Muscle layer of colon (tissue), 2 donors: ENCODE measurements at regions not wholly inside any gene's neighbourhood (a gene's known extent, or its start where the extent isn't known, plus 50 kb on each side); places are given as distances from the start of the nearest gene placed in this dataset.

Source experiments
- H3K27ac ChIP-seq: one replicate; pipeline ENCODE4 v1.7.0; 2013; ENCODE audit warnings: low read depth, mild to moderate bottlenecking, low read length, moderate library complexity
- H3K27me3 ChIP-seq, 2 donors: one replicate each; pipeline ENCODE4 v1.7.0; 2013; ENCODE audit warnings: low read length in 2 of 2, mild to moderate bottlenecking in 2 of 2; ENCODE audit not compliant: insufficient read depth in 2 of 2, control insufficient read depth in 1 of 2
- H3K36me3 ChIP-seq: one replicate; pipeline ENCODE4 v1.7.0; 2013; ENCODE audit warnings: mild to moderate bottlenecking, low read length; ENCODE audit not compliant: insufficient read depth
- H3K4me1 ChIP-seq: one replicate; pipeline ENCODE4 v1.7.0; 2013; ENCODE audit warnings: mild to moderate bottlenecking, low read length; ENCODE audit not compliant: insufficient read depth
- H3K4me3 ChIP-seq, 2 donors: one replicate each; pipeline ENCODE4 v1.7.0; 2013; ENCODE audit warnings: low read length in 2 of 2, low read depth in 1 of 2, mild to moderate bottlenecking in 1 of 2, moderate library complexity in 1 of 2
- H3K9ac ChIP-seq: one replicate; pipeline ENCODE4 v1.7.0; 2013; ENCODE audit warnings: low read length
- H3K9me3 ChIP-seq: one replicate; pipeline ENCODE4 v1.7.0; 2013; ENCODE audit warnings: mild to moderate bottlenecking, low read length
- donor health status: abdominal sarcoma.
- donor health status: Adenocarcinoma of cecum.

DNA sequence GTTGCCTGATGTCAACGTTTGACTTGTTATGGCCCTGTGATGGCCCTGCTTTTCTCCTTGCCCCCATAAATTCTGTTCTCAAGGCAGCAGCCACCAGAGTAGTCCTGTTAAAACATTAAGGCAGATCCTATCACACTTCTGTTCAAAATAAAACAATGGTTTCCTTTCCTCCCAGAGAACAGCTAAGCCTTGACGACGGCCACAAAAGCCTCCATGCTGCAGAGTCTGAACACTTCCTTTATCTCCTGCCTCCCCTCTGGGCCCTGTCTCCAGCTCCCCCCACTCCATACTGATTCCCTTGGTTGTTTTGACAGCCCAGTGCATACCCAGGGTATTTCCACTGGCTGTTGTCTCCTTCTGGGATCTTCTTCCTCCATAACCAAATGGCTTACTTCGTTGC lies 618.1 kb downstream of the MED13L start:
- no peak overlapping the region for H3K4me3 ChIP-seq
- no peaks in the 10 kb centered on the region for H3K9me3 ChIP-seq
- no peaks in the 10 kb centered on the region for H3K27me3 ChIP-seq
- peaks cover 10% of the 10 kb centered on the region for H3K4me1 ChIP-seq
- no peak overlapping the region for H3K9ac ChIP-seq
- no peaks in the 10 kb centered on the region for H3K36me3 ChIP-seq
- no peak overlapping the region for H3K27ac ChIP-seq

DNA sequence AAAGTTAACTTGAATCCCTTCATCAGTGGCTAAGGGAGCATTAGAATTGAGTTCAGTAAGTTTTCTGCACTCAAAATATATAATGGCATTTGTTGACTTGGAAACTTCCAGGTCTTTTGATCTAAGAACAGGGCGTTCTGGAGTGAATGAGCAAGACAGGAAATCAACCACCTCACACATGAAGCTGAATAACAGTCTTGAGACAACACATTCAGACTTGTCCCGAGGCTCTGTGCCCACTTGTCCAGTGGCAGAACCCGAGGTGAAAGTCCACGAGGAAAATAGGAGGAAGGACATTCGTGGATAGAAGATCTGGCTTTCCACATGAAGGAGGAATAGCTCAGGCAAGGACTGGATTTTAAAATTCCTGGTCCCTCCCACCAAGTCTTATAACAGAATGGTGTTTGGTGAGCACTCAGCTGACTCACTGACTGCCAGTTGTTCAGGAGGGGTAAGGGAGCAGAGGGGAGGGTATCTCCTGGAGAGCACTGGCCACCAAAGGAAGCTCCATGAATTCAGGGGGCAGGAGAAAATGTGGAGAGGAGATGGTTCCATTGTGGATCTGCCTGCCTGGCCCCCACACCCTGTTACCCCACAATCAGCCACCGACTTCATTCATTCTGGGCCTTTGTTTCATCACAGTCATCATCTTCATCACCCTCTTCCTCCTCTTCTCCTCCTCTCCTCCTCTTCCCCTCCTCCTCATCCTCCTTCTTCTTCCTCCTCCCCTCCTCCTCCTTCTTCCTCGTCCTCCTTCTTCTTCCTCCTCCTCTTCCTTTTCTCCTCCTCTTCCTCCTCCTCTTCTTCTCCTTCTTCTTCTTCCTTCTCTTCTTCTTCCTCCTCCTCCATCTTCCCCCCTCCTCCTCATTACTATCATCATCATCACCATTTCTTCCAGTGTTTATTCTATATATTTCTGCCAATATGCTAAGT lies 620.1 kb downstream of the MED13L start:
- Histone ChIP-seq H3K27ac (no peak overlapping the region), H3K9me3 (no peaks in the 10 kb centered on the region), H3K4me3 (no peak overlapping the region), H3K9ac (no peak overlapping the region), H3K4me1 (peaks cover 10% of the 10 kb centered on the region), H3K36me3 (no peaks in the 10 kb centered on the region), H3K27me3 (no peaks in the 10 kb centered on the region)

DNA sequence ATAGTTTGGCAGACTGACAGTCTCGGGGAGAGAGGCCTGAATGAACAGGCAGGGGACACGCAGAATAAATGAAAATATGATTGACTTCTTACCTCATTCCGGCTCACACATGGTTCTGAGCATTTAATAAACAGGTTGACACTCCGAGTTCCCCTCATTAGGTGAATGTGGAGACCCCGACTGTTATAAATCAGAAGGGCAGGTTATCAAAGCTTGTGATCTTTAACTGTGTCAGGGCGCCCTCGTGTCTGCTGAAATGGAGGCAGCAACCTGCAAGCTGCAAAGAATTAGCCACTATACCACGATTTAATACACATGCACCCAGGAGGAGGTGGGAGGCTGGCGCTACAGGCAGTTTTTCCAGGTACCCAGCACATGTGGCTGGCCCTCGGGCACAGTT lies 627.5 kb downstream of the MED13L start:
- no peaks in the 10 kb centered on the region for H3K36me3 ChIP-seq
- H3K4me1 ChIP-seq = no peaks in the 10 kb centered on the region
- no peak overlapping the region for H3K9ac ChIP-seq
- H3K27ac ChIP-seq = no peak overlapping the region
- H3K27me3 ChIP-seq = no peaks in the 10 kb centered on the region
- H3K4me3 ChIP-seq = no peak overlapping the region
- H3K9me3 ChIP-seq = no peaks in the 10 kb centered on the region

DNA sequence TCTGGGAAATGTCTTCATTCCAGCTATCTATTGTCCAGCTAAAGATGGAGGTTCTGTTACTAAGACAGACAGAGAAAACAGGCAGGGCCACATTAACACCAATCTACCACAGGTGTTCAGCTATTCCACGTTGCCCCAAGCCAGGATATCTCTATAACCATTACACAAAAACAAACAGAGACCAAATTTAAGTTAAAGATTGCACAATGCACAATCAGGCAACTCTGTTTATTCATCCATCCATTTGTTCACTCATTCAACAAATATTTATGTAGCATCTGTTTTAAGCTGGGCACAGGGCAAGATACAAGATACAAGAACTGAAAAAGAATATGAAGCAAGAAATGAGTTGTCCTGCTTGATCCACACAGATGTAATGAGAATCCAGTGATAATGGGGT lies 629.0 kb downstream of the MED13L start:
- Histone ChIP-seq H3K36me3 (no peaks in the 10 kb centered on the region), H3K9me3 (no peaks in the 10 kb centered on the region), H3K4me3 (no peak overlapping the region), H3K27ac (no peak overlapping the region), H3K9ac (no peak overlapping the region), H3K4me1 (no peaks in the 10 kb centered on the region), H3K27me3 (no peaks in the 10 kb centered on the region)

DNA sequence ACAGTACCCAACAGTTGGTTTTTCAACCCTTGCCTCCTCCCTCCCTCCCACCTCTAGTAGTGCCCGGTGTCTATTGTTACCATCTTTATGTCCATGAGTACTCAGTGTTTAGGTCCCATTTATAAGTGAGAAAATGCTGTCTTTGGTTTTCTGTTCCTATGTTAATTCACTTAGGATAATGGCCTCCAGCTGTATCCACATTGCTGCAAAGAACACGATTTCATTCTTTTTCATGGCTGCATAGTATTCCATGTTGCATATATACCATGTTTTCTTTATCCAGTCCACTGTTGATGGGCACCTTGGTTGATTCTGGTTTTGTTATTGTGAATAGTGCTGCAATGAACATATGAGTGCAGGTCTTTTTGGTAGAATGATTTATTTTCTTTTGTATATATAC lies 631.3 kb downstream of the MED13L start:
- Histone ChIP-seq H3K36me3 (no peaks in the 10 kb centered on the region), H3K4me3 (no peak overlapping the region), H3K27ac (no peak overlapping the region), H3K9ac (no peak overlapping the region), H3K4me1 (no peaks in the 10 kb centered on the region), H3K27me3 (no peaks in the 10 kb centered on the region), H3K9me3 (no peaks in the 10 kb centered on the region)

DNA sequence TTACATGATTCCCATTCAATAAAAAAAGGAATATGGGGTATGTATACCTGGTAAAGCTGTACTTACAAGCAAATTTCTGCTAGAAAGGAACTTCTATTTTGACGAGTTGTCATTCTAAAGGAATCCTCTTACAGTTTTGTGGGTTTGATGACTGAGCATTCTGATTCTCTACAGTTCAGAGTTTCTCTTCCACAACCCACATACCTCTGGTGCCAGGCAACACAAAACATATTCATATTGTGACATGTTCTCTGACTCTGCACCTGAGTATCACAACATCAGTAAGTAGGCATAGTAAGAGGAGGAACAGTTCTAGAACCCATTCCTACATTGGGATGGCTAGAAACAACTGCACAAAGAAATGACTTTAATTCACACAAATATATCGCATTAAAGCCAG lies 636.6 kb downstream of the MED13L start:
- Histone ChIP-seq H3K4me3 (no peak overlapping the region), H3K9me3 (no peaks in the 10 kb centered on the region), H3K27me3 (no peaks in the 10 kb centered on the region), H3K36me3 (no peaks in the 10 kb centered on the region), H3K27ac (no peak overlapping the region), H3K9ac (no peak overlapping the region), H3K4me1 (no peaks in the 10 kb centered on the region)

DNA sequence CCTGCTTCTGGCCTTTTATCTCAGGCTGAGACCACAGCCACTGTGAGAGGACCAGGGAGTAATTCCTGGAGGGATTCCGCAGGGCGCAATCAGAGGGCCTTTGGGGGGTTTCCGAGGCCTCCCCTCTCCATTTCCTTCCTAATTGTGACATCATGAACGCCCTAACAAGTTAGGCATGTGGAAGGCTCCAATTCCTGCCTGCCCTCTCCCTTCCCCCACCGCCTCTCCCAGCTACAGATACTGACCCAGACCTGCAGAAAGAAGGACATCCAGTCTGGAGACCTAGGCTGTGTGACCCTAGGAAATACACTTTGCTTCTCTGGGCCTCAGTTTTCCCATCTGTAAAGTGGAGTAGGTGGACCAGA lies 637.9 kb downstream of the MED13L start:
- no peaks in the 10 kb centered on the region for H3K9me3 ChIP-seq
- H3K36me3 ChIP-seq = no peaks in the 10 kb centered on the region
- H3K27me3 ChIP-seq = no peaks in the 10 kb centered on the region
- H3K27ac ChIP-seq = no peak overlapping the region
- no peak overlapping the region for H3K4me3 ChIP-seq
- no peaks in the 10 kb centered on the region for H3K4me1 ChIP-seq
- no peak overlapping the region for H3K9ac ChIP-seq

DNA sequence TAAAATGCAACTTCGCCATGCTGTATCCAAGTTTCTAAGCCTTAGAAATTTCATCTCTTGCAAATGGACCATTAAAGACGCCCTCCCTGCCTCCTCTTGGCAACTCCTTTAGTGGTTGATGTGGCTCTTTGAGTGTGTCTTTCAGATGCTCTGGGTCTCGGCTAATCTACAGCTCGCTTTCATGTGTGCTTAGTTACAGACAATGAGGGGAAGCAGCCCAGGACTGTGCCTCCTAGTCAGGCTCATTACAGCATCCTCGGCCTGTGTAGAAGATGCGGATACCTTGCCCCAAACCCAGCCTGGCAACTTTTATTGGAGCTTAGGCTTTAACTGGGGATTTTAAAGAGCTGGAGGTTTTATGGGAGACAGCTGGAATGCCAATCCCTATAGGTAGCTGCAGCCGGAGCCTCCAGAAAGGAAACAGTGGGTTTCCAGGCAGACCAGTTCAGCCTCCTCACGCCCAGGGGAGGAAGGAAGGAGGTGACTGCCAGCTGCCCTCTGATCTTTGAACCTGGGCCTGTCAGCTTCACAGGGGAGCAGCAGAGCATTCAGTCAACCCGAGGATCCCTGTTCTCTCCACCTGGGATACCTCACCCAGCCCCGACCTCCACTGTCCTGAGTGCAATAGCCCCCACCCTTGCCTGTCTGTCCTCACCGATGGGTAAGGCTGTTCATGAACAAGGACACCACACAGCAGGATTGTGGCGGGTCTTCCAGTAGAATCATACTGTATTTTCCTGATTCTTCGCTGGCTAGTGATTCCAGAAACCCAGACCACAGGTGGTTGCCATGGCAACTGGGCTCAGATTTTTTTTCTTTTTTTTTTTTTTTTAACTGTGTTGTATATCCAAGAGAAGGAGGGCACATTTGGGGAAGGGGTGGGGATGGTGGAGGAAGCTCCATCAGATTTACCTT lies 638.5 kb downstream of the MED13L start:
- Histone ChIP-seq H3K4me1 (no peaks in the 10 kb centered on the region), H3K27me3 (no peaks in the 10 kb centered on the region), H3K4me3 (no peak overlapping the region), H3K9ac (no peak overlapping the region), H3K9me3 (no peaks in the 10 kb centered on the region), H3K36me3 (no peaks in the 10 kb centered on the region), H3K27ac (no peak overlapping the region)

DNA sequence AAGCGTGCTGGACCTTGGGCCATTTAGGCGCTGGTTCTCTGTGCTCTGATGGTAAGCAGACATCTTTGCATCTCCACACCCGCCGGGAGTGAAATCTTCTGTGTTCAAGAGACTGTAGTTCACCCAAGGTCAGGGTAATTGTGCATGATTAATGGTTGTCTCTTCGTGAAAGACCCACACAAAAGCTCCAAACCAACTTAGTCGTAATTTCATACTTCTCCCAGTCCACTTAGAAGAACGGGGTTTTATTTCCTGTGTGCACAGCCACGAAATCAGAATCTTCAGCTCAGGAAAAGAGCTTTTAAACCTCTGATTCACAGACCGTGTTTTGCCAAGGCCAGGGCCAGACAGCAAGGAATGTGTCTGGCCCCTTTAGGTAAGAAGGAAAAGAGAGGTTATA lies 640.9 kb downstream of the MED13L start:
- Histone ChIP-seq H3K36me3 (no peaks in the 10 kb centered on the region), H3K27ac (no peak overlapping the region), H3K27me3 (no peaks in the 10 kb centered on the region), H3K4me3 (no peak overlapping the region), H3K9me3 (no peaks in the 10 kb centered on the region), H3K4me1 (no peaks in the 10 kb centered on the region), H3K9ac (no peak overlapping the region)

DNA sequence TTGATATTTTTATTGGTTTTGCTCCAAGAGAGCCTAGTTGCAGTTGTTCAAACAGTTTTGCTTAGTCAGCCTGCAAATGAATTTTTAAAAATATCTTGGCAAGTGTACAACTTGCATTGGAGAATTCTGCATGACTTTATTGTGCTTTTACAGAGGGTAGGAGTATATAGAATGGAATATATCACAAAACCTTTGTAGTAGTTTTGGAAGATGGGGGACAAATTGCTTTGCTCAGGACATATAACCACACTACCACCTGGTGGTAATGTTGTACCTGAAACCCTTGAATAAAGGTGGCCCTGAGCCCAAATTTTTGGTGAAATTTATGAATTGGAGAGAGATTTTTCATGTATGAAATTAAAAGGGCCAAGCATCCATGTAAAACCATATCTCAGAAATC lies 645.2 kb downstream of the MED13L start:
- no peaks in the 10 kb centered on the region for H3K4me1 ChIP-seq
- H3K4me3 ChIP-seq = no peak overlapping the region
- no peaks in the 10 kb centered on the region for H3K9me3 ChIP-seq
- H3K9ac ChIP-seq = no peak overlapping the region
- H3K27ac ChIP-seq = no peak overlapping the region
- no peaks in the 10 kb centered on the region for H3K36me3 ChIP-seq
- H3K27me3 ChIP-seq = no peaks in the 10 kb centered on the region

DNA sequence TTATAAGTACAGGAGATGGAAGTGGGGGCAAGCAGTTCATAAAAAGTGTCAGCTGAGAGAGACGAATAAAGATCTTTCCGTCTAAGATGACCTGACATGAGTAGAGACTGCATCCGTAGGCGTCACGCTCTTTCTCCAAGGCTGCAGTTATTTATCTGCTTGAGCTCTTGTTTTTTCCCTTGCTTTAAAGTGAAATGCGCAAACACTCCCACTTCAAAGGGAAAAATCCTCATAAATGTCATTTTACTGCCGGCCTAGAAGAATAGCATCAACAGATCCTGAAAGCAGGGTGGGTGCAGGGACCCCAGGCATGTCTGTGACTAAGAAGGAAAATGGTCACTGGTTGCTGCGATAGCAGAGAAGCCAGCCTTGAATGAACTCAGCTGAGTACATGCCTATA lies 647.4 kb downstream of the MED13L start:
- no peaks in the 10 kb centered on the region for H3K9me3 ChIP-seq
- peaks cover 0 to under 1% of the 10 kb centered on the region in 2 donors for H3K27me3 ChIP-seq
- no peaks in the 10 kb centered on the region for H3K4me1 ChIP-seq
- H3K36me3 ChIP-seq = no peaks in the 10 kb centered on the region
- H3K9ac ChIP-seq = no peak overlapping the region
- H3K4me3 ChIP-seq = no peak overlapping the region
- no peak overlapping the region for H3K27ac ChIP-seq
